HG03521 (cell line): ENCODE measurements at regions not wholly inside any gene's neighbourhood (a gene's known extent, or its start where the extent isn't known, plus 50 kb on each side); places are given as distances from the start of the nearest gene placed in this dataset.
"Not testable (repeated sequence)": the region's sequence is repeated elsewhere in the genome, so short reads cannot be mapped to it uniquely, and the experiment has no call there.

Source experiments
- ATAC-seq: cut with Tn5 transposase; IDR thresholded peaks from one replicate; pipeline ENCODE4 v1.9.1; 2021; ENCODE audit warnings: mild to moderate bottlenecking, moderate library complexity; ENCODE audit not compliant: unreplicated experiment

DNA sequence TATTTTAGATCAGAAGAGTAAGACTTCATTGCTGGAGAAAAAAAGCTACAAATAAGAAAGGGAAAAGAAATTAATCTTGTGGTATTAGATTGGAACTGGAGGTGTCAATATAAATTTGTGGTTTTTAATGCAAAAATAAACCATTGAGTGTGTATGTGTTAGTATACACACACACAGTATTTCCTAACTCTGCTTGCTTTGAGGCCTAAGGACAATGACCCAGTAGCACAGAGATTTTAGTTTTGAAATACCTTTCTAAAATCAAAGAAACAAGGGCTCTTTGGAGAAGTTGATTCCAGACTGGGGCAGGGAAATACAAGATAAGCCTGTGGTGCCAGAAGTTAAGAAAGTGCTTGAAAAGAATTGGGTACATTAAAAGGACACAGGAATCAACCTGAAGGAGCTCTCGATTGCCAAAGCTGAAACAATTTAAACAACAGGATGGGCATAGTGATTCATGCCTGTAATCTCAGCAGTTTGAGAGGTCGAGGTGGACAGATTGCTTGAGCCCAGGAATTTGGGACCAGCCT, 84.6 kb upstream of the DTNBP1 start:
- no peak for ATAC-seq

DNA sequence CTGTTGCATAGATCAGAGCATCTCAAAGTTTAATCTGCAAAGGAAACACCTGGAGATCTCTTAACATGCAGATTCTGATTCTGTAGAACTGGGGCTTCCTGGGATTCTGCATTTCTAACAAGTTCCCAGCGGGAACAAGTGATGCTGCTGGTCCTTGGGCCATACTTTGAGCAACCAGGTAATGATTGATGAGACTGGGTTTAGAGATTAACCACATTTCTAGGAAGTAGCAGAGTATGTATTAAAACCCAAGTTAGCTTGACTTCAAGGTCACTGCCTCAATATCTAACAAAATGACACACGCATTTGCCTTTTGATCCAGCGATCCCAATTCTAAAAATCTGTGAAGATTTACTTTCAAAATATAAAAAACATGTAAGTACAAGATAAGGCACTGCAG, 83.0 kb upstream of the DTNBP1 start:
- ATAC-seq, result no peak

DNA sequence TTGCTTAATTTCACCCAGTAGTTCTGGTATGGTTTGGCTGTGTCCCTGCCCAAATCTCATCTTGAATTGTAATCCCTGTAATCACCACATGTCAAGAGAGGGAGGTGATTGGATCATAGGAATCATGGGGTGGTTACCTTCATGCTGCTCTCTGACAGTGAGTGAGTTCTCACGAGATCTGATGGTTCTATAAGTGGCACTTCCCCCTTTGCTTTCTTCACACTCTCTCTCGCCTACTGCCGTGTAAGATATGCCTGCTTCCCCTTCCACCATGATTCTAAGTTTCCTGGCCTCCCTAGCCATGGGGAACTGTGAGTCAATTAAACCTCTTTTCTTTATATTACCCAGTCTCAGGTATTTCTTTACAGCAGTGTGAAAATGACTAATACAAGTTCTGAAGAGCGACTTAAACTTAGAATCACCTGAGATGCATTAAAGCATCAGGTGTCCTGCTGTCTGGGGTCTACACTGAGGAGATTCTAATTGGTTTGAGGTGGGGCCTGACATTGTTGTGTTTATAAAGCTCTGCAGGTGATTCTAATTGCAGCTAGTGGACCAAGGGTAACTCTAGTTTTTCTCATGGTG, 82.1 kb upstream of the DTNBP1 start:
- ATAC-seq, result no peak

DNA sequence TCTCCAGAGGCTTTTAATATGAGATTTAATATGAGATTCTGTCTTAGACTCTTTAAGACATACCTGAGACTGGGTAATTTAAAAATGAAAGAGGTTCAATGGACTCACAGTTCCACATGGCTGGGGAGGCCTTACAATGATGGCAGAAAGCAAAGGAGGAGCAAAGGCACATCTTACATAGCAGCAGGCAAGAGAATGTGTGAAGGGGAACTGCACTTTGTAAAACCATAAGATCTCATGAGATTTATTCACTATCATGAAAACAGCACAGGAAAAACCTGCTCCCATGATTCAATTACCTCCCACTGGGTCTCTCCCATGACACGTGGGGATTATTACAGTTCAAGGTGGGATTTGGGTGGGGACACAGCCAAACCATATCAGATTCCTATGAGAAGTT, 79.2 kb upstream of the DTNBP1 start:
- ATAC-seq, result not testable (repeated sequence)

DNA sequence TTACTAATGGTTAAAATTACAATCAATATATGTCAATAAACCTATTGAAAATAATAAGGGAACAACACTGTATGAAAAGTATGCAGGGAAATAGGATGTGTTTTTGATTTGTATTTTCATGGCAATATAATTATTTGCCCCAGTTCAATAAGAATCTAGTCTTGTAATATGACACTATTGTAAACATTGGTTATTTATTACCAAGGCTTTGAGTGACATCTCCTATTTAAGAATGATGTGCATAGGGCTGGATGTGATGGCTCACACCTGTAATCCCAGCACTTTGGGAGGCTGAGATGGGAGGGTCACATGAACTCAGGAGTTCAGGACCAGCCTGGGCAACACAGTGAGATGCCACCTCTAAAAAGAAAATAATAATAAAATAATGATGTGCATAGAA, 78.6 kb upstream of the DTNBP1 start:
- ATAC-seq, result no peak

DNA sequence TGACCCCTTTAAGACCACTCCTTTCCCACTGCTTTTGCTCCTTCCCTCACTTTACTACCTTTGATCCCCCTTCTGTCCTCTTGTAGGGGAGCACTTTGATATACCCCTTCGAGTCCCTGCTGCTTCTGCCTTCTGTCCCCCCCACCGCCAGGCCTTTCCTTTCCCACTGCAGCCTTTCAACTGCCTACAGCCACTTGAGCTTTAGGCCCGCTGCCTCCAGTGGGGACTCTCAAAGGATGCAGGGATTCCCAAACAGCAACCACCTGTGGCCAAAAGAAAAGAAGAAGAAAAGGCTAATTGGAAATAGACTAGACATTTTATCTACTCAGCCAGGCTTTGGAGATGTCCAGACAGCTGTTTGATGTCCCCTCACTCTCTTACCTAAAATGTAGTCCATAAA, 77.0 kb upstream of the DTNBP1 start:
- ATAC-seq, result no peak

DNA sequence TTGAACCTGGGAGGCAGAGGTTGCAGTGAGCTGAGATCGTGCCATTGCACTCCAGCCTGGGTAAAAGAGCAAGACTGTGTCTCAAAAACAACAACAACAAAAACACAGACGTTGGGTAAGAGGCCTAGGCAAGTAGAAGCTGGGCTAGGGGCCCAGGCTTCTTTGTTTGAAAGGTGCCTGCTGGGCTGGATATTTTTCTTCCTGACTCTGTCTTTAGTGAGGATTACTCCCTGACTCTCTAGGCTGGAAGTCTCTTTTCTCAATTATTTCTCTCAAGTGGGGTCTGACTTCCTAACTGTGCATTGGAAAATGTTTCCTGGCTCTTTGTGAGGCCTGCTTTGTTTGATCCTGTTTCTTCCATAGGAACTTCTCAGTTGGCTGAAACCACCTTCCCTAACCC, 76.5 kb upstream of the DTNBP1 start:
- ATAC-seq, result no peak

DNA sequence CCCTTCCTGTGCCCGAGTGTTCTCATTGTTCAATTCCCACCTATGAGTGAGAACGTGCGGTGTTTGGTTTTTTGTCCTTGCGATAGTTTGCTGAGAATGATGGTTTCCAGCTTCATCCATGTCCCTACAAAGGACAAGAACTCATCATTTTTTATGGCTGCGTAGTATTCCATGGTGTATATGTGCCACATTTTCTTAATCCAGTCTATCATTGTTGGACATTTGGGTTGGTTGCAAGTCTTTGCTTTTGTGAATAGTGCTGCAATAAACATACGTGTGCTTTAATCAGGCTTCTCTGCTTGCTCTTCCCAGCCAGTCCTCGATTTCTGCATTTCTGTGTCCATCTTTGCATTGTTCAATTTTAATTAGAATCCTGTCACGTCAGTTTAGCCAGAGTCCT, 75.4 kb upstream of the DTNBP1 start:
- ATAC-seq, result not testable (repeated sequence)

DNA sequence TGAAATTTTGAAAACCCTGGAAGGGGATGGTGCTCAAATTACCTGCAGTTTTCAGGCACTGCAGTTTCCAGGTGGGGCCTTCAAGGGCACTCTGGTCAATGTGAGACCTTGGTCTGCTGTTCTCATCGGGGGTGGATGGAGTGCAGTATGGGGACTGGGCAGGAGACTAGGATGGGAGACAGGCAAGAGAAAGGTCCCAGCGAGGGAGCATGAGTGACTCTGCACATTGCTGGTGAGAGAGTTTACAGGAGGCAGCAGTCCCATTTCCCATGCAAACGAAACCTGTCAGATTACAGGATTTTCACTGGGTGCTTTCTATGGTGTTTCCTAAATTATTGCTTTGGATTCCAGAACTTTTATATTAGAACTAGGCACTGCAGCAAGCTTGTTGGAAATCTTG, 73.5 kb upstream of the DTNBP1 start:
- ATAC-seq, result no peak

DNA sequence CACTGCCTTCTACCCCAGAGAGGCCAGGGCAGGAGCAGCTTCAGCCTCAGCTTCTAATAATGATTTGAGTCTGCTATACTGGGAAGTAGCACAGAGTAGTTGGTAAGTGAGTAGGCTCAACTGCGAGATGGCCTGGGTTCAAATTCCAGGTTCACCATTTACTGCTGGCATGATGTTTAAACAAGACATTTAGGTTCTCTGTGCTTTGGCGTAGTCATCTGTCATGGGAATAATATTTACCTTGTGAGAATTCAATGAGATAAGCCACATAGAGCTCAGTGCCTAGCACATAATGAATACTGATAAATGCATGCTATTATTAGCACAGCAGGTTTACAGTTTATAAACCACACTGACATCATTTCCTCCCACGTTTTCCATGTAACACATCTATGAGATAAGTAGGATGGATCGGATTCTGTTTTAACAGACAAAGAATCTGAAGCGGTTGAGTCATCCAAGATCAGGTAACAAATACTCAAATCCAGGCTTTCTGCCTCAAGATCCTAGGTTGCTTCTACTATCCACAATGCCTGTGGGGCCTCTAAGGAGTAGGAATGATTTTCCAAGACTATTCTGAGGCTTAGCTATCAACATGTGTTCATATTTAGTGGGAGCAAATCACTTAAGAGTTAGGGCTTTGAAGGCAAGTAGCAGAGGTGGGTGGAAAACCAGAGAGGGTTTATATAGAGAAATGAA, 72.9 kb upstream of the DTNBP1 start:
- no peak for ATAC-seq

DNA sequence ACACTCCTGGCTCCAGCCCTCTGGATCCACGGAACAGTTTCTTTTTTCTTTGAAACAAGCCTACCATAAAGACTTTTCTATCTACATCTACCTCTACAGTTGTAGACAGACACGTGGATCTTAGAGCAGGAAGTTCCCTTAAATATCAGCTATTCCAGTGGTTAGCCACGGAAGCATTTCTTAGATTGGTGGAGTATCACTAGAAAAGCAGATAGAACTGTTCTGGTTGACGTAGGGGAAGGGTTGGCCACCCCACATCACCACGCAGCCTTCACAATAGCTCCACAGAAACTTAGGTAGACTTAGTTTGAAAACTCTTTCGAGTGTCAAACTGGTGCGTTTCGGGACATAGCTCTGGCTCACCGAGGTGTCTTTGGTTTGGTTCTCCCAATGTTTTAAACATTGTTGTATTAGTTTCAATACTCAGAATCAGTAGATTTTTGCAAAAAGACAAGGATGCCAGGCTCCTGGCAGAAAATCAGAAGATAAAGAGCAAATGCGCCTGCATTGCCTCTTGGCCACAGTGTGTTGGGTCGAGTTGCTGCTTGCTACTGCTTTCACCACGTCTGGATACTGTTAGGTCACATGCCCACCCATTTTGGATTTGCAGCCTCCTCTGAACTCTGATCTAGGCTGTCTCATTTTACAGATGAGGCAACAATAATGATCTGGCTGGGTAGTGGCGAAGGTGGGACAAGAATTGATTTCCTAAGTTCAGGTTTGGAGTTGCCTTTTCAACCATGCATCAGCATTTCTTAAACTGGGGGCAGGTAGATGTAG, 71.5 kb upstream of the DTNBP1 start:
- ATAC-seq, result no peak

DNA sequence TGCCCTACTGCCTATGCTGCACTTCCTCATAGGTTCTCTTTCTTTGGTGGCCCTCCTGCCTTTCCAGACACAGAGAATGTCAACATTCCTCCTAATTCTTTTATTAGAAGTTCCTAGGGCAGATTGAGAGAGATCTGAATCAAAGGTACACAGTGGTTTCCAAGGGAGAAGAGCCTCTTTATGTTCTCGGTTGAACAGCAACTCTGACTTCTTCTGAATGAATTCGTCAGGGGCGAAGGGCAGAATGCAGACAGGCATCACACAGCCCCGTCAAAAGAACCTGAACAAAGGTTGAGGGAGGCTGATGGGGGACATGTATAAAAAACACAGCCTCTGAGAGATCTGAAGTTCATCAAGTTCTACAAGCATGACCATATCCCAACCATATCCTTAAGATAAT, 68.1 kb upstream of the DTNBP1 start:
- no peak for ATAC-seq

DNA sequence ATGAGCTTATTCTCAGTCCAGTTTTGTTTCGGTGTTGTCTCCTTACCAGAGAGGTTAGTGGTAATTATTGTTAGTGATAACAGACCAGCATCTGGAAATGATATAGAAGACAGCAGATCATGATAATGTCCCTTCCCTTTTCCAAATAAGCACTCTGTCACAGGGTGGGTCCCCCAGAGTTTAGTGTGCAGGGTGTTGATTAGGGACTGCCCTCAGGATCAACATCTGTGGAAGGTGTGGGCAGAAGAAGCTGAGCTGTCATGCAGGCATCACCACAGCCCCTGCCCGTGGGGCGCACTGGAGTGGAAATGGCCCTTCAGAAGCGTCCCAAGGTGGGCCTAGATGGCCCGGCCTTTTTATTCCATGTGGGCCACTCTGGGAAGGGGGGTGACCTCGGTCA, 67.6 kb upstream of the DTNBP1 start:
- ATAC-seq, result no peak

DNA sequence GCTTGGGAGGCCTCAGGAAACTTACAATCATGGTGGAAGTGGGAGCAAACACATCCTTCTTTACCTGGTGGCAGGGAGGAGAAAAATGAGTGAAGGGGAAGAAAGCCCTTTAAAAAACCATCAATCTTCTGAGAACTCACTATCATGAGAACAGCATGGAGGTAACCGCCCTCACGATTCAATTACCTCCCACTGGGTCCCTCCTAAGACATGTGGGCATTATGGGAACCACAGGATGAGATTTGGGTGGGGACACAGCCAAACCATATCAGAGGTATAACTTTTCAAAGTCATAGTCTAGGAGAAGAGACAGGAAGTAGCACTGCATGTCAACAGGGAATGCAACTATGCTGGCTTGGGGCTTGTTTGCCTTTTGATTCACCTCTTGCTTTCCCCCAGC, 59.9 kb upstream of the DTNBP1 start:
- no peak for ATAC-seq

DNA sequence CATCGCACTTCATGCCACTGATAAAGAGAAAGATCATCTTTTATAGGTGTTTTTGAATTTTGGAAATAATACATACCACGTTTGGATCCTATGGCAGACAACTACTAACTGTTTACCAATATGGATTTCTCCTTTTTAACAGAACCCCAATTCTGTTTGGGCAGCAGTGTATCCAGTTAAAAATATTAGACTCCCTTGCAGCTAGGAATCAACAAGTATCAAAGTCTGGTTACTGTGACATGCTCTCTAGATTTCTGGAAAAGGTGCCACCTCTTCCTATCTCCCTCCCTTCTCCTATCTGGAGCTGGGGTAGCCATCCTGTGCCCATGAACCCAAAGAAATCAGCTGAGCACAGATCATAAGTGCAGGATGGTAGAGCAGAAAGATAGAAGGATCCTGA, 54.1 kb upstream of the DTNBP1 start:
- ATAC-seq, result no peak

DNA sequence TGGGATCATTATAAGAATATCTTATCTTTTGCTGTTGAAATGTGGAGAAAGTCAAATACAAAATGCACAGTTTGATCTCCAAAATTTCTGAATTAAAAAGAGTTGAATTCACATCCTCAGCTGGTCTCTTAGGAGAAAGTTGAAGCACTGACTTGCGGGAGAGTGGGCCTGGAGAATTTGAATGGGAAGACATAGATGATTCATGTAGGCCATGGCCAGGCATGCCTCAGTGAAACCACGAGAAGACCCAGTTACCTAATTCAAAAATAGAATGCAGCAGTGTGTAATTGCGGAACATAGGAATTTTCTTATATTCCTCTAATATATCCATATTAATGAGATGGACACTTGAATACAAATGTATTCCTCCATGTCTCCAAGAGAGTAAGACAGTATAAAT, 53.0 kb upstream of the DTNBP1 start:
- ATAC-seq, result no peak

DNA sequence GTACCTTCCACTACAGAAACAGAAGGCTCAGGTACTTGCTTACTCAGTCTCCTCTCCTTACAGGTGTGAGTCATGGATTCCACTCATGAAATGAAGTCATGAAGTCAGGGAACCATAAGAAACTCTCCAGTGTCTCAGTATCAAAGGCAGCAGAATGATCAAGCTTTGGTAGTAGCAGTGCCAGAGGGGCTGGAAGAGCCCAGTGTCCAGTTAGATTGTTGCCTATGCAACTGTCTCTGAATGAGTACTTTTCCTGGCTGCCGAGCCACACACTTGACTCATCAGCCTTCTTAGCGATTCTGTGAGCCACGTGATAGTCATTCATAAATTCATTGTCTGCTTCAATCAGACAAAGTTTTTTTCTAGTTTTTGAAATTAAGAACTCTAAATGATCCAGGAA, 52.2 kb upstream of the DTNBP1 start:
- ATAC-seq, result no peak

DNA sequence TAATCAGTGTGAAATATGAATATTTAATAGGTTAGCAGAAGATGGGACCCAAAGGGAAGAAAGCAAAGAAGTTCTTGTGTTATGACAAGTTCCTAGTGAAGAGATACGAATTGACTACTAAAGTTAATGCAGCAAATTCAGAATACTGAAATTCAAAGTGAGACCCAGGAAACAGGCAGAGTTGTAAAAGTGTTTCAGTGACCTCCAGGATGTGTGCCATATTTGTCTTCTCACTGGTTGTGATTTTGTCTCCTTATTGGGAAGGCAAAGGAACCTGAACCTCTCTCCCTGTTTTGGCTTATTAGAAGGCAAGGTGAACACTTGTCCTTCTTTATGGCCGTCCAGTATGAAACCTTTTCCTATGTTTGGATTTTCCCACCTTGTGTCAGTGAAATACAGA, 51.8 kb upstream of the DTNBP1 start:
- ATAC-seq, result no peak

DNA sequence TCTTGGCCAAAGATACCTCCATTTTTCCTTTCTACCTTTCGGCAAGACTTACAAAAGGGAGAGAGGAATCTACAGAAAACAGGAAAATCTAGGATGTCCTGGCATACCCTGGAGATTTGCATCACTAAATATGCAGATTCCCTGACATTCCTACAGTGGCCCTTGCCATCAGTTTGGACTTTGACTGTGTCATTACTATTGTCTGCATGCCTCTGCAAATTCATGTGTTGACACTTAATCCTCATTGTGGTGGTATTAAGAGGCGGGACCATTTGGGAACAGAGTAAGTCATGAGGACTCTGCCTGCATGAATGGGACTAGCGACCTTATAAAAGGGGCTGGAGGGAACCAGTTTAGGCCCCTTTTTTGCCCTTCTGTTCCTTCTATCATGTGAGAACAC, 50.5 kb upstream of the DTNBP1 start:
- no peak for ATAC-seq

DNA sequence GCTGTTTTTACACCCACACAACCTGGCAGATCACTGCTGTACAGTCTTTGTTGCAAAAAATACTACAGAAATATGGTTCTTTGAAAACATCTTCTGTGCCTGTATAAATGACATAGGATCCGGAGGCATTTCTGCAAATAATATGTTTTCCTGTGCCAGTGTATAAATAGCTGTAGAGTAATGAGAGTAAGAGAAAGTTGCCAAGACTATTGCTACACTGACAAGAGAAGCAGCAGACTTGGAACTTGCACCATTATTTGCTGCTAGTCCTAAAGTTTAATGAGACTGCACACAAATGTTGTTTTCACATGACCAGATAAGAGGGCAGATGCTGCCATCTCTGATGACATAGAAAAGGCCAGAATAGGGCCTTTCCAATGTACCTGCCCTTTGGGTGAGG, 50.0 kb upstream of the DTNBP1 start:
- no peak for ATAC-seq
